ENCODE measurements at regions not wholly inside any gene's neighbourhood (a gene's known extent, or its start where the extent isn't known, plus 50 kb on each side); places are given as distances from the start of the nearest gene placed in this dataset.

DNA sequence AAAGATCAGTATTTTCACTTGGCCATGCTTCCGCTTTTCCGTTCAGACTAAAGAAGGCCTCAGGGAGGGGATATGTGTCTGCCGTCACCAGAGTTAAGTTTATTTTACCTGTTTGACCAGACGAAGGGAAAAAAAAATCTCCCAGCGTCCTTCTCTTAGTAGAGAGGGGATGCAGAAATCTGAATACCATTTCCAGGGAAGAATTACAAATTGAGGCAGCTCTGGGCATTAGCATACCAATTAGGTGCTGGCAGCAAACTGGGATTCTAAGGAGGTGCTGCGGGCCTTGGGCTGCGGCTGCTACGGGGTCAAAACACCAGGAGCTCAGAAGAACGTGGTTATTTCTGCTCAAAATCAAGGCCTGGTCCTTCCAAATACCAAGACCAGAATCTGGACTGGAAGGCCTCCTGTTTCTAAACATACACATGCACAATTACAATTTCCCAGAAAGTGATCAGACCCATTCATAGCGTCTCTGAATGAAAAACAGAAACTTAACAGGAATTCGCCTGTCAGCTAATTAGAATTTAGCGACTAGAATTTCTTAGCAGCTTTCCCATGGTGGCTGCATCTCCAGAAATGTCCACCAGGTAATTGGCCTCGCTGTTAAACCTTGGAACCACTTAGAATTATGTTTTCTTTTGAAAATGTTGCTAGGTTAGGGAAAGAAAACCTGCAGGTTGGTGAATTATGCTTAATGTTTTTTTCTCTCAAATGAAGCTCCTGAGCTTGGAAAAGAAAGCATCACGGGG is 617.0 kb downstream of the VRK1 start:
- TF ChIP-seq EZH2 (IDR thresholded peaks at IDR 0.05; ENCODE audit: insufficient read depth, low read length): no peak
- TF ChIP-seq, protein P1, sequence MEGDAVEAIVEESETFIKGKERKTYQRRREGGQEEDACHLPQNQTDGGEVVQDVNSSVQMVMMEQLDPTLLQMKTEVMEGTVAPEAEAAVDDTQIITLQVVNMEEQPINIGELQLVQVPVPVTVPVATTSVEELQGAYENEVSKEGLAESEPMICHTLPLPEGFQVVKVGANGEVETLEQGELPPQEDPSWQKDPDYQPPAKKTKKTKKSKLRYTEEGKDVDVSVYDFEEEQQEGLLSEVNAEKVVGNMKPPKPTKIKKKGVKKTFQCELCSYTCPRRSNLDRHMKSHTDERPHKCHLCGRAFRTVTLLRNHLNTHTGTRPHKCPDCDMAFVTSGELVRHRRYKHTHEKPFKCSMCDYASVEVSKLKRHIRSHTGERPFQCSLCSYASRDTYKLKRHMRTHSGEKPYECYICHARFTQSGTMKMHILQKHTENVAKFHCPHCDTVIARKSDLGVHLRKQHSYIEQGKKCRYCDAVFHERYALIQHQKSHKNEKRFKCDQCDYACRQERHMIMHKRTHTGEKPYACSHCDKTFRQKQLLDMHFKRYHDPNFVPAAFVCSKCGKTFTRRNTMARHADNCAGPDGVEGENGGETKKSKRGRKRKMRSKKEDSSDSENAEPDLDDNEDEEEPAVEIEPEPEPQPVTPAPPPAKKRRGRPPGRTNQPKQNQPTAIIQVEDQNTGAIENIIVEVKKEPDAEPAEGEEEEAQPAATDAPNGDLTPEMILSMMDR (IDR thresholded peaks at IDR 0.05; ENCODE audit: insufficient read depth, low read depth, low read length): no peak
- Histone ChIP-seq H3K79me2 (ENCODE audit: insufficient read depth, low read length) (no peaks in the 10 kb centered on the region), H3K36me3 (ENCODE audit: insufficient read depth, low read length) (no peaks in the 10 kb centered on the region), H3K9ac (ENCODE audit: low read length) (no peak overlapping the region), H3K27ac (ENCODE audit: low read depth, low read length) (no peak overlapping the region), H3K27me3 (ENCODE audit: insufficient read depth, low read length) (peaks cover 21% of the 10 kb centered on the region), H3K9me3 (ENCODE audit: insufficient read depth, low read depth, low read length) (no peaks in the 10 kb centered on the region), H3K4me2 (ENCODE audit: low read length) (no peak overlapping the region), H3K4me3 (ENCODE audit: insufficient read depth, low read depth, low read length) (no peak overlapping the region), H2AFZ (ENCODE audit: low read depth, low read length) (no peak overlapping the region), H4K20me1 (ENCODE audit: insufficient read depth, low read length) (no peaks in the 10 kb centered on the region), H3K4me1 (ENCODE audit: insufficient read depth, low read length) (no peaks in the 10 kb centered on the region)
- no peak for DNase-seq (ENCODE audit: low read depth)
- Mint-ChIP-seq H3K9me3 (ENCODE audit: unreplicated experiment) (no peaks in the 10 kb centered on the region), H3K4me1 (ENCODE audit: low read depth, unreplicated experiment) (no peaks in the 10 kb centered on the region), H3K27ac (ENCODE audit: unreplicated experiment) (no peak overlapping the region), H3K4me3 (ENCODE audit: unreplicated experiment) (peak overlapping the region; percentile 1), H3K36me3 (ENCODE audit: low read depth, unreplicated experiment) (no peaks in the 10 kb centered on the region), H3K27me3 (ENCODE audit: low read depth, unreplicated experiment) (peaks cover 9% of the 10 kb centered on the region)
- no peak for FAIRE-seq

DNA sequence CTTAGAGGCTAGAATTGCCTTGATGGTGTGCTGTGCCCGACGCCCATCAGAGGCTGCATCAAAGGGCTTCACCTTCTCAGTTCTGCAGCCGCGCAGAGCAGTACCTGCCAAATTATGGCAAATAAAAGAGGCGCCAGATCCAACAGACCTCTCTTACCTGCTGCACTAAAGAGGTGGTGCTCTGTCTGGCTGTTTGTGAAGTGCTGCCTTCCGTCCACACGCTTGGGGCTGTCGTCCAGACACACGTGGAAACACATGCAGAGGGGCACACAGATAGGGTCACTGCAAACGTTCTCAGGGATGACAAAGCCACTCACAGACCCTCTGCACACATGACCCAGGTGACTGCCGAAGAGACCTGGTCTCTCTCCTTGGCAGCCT is 617.5 kb downstream of the VRK1 start:
- Histone ChIP-seq H3K9me3 (ENCODE audit: insufficient read depth, low read depth, low read length) (no peaks in the 10 kb centered on the region), H3K9ac (ENCODE audit: low read length) (no peak overlapping the region), H4K20me1 (ENCODE audit: insufficient read depth, low read length) (no peaks in the 10 kb centered on the region), H3K27ac (ENCODE audit: low read depth, low read length) (no peak overlapping the region), H3K36me3 (ENCODE audit: insufficient read depth, low read length) (no peaks in the 10 kb centered on the region), H3K27me3 (ENCODE audit: insufficient read depth, low read length) (peaks cover 21% of the 10 kb centered on the region), H3K79me2 (ENCODE audit: insufficient read depth, low read length) (no peaks in the 10 kb centered on the region), H3K4me3 (ENCODE audit: insufficient read depth, low read depth, low read length) (no peak overlapping the region), H2AFZ (ENCODE audit: low read depth, low read length) (no peak overlapping the region), H3K4me1 (ENCODE audit: insufficient read depth, low read length) (no peaks in the 10 kb centered on the region), H3K4me2 (ENCODE audit: low read length) (no peak overlapping the region)
- FAIRE-seq: no peak
- no peak for DNase-seq (ENCODE audit: low read depth)
- Mint-ChIP-seq H3K36me3 (ENCODE audit: low read depth, unreplicated experiment) (no peaks in the 10 kb centered on the region), H3K27me3 (ENCODE audit: low read depth, unreplicated experiment) (peaks cover 9% of the 10 kb centered on the region), H3K27ac (ENCODE audit: unreplicated experiment) (no peak overlapping the region), H3K4me3 (ENCODE audit: unreplicated experiment) (no peak overlapping the region), H3K4me1 (ENCODE audit: low read depth, unreplicated experiment) (no peaks in the 10 kb centered on the region), H3K9me3 (ENCODE audit: unreplicated experiment) (no peaks in the 10 kb centered on the region)
- TF ChIP-seq, protein P1 (IDR thresholded peaks at IDR 0.05; ENCODE audit: insufficient read depth, low read depth, low read length): no peak
- TF ChIP-seq EZH2 (IDR thresholded peaks at IDR 0.05; ENCODE audit: insufficient read depth, low read length): no peak

DNA sequence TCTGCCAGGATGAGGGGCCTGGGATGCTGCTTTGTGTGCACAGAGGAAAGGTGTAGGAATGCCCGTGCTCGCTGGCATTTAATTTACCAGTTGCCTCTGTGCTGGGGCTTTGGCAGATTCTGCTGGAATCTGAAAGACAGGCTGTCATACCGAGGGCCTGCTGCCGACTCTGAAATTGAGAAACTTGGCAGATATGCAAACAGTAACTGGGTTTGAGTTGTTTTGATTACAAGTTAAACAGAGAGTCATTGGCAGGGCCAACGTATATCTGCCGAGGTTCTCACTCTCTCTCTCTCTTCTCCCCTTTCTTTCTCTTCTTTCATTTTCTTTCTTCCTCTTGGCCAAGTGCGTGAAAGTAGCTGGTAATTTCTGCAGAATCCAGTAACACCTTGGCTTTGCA is 618.7 kb downstream of the VRK1 start:
- H3K4me3 Mint-ChIP-seq (ENCODE audit: unreplicated experiment): no peak overlapping the region
- peaks cover 16% of the 10 kb centered on the region for H3K27me3 Mint-ChIP-seq (ENCODE audit: low read depth, unreplicated experiment)
- H3K9me3 ChIP-seq (ENCODE audit: insufficient read depth, low read depth, low read length): no peaks in the 10 kb centered on the region
- no peaks in the 10 kb centered on the region for H3K4me1 ChIP-seq (ENCODE audit: insufficient read depth, low read length)
- H3K27me3 ChIP-seq (ENCODE audit: insufficient read depth, low read length): peaks cover 18% of the 10 kb centered on the region
- H3K36me3 Mint-ChIP-seq (ENCODE audit: low read depth, unreplicated experiment): no peaks in the 10 kb centered on the region
- H3K9ac ChIP-seq (ENCODE audit: low read length): no peak overlapping the region
- no peak overlapping the region for H2AFZ ChIP-seq (ENCODE audit: low read depth, low read length)
- H4K20me1 ChIP-seq (ENCODE audit: insufficient read depth, low read length): no peaks in the 10 kb centered on the region
- DNase-seq (ENCODE audit: low read depth) (no peak), FAIRE-seq (no peak)
- no peak overlapping the region for H3K4me3 ChIP-seq (ENCODE audit: insufficient read depth, low read depth, low read length)
- H3K27ac Mint-ChIP-seq (ENCODE audit: unreplicated experiment): no peak overlapping the region
- no peaks in the 10 kb centered on the region for H3K36me3 ChIP-seq (ENCODE audit: insufficient read depth, low read length)
- no peaks in the 10 kb centered on the region for H3K79me2 ChIP-seq (ENCODE audit: insufficient read depth, low read length)
- H3K4me1 Mint-ChIP-seq (ENCODE audit: low read depth, unreplicated experiment): no peaks in the 10 kb centered on the region
- H3K27ac ChIP-seq (ENCODE audit: low read depth, low read length): no peak overlapping the region
- no peaks in the 10 kb centered on the region for H3K9me3 Mint-ChIP-seq (ENCODE audit: unreplicated experiment)
- TF ChIP-seq, protein P1 (IDR thresholded peaks at IDR 0.05; ENCODE audit: insufficient read depth, low read depth, low read length): no peak
- no peak for TF ChIP-seq EZH2 (IDR thresholded peaks at IDR 0.05; ENCODE audit: insufficient read depth, low read length)
- H3K4me2 ChIP-seq (ENCODE audit: low read length): no peak overlapping the region

Data from astrocyte (in vitro differentiated cells and primary cell).